Activated T-cell treated with anti-CD3 and anti-CD28 coated beads, Interleukin-2, amount 50 U/mL, for 72 hours (primary cell): ENCODE measurements at regions not wholly inside any gene's neighbourhood (a gene's known extent, or its start where the extent isn't known, plus 50 kb on each side); places are given as distances from the start of the nearest gene placed in this dataset.
"Not testable (repeated sequence)": the region's sequence is repeated elsewhere in the genome, so short reads cannot be mapped to it uniquely, and the experiment has no call there.

Experiments
- ATAC-seq, 2 donors: fragments of 150-1000 bp; cut with Tn5 transposase; replicated peaks in 1 of 2; 2 replicates each; pipeline ENCODE4 v1.10.0; 2021; ENCODE audit warnings: moderate library complexity in 2 of 2, mild to moderate bottlenecking in 1 of 2
- DNase-seq, 2 donors: peaks; one replicate each; pipeline ENCODE4 v3.0.0; 2021 to 2022; ENCODE audit warnings: mixed read lengths in 1 of 2
- H3K27ac Mint-ChIP-seq: one replicate; pipeline ENCODE4 v1.8.0; 2022; ENCODE audit warnings: mild to moderate bottlenecking, moderate library complexity, mixed read lengths
- H3K27me3 Mint-ChIP-seq: one replicate; pipeline ENCODE4 v1.8.0; 2022; ENCODE audit warnings: low read depth, mixed read lengths
- H3K36me3 Mint-ChIP-seq, 2 donors: one replicate each; pipeline ENCODE4 v1.8.0; 2022; ENCODE audit warnings: mixed read lengths in 2 of 2, mild to moderate bottlenecking in 1 of 2; ENCODE audit not compliant: insufficient read depth in 2 of 2
- H3K4me1 Mint-ChIP-seq: one replicate; pipeline ENCODE4 v1.8.0; 2022; ENCODE audit warnings: low read depth, mixed read lengths
- H3K4me3 Mint-ChIP-seq, 2 donors: one replicate each; pipeline ENCODE4 v1.8.0; 2022; ENCODE audit warnings: mild to moderate bottlenecking in 2 of 2, mixed read lengths in 2 of 2, moderate library complexity in 2 of 2
- H3K9me3 Mint-ChIP-seq, 2 donors: one replicate each; pipeline ENCODE4 v1.8.0; 2022; ENCODE audit warnings: mixed read lengths in 2 of 2

GRCh38 chr18:38239606-38240005 is 674.0 kb upstream of the CELF4 start:
- Mint-ChIP-seq H3K27me3 (no peaks in the 10 kb centered on the region), H3K9me3 (peaks cover 1 to 5% of the 10 kb centered on the region in 2 donors), H3K4me1 (no peaks in the 10 kb centered on the region), H3K4me3 (no peak overlapping the region), H3K36me3 (no peaks in the 10 kb centered on the region), H3K27ac (no peak overlapping the region)
- no peak for DNase-seq
- ATAC-seq = no peak

DNA sequence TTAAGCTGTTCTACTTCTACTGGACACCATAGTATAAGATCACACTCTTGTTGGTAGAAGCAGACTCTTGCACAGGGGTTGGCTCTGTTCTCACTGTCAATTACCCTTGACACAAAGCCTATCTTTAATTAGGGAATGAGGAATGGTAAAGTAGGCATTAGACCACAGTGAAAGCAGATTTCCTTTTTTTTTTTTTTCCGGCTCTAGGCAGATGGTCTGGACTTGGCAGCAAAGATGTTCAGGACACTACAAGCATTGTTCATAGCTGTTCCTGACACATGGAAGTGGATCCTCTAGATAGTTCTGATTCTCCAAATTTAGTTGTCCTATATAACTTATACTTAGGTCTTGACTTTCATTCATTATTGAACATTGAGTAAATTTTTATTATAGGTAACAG is 672.2 kb upstream of the CELF4 start:
- H3K27ac Mint-ChIP-seq = no peak overlapping the region
- no peaks in the 10 kb centered on the region for H3K27me3 Mint-ChIP-seq
- no peaks in the 10 kb centered on the region for H3K4me1 Mint-ChIP-seq
- DNase-seq (no peak), ATAC-seq (no peak)
- no peak overlapping the region for H3K4me3 Mint-ChIP-seq
- H3K9me3 Mint-ChIP-seq = peaks cover 0 to 4% of the 10 kb centered on the region in 2 donors
- H3K36me3 Mint-ChIP-seq = no peaks in the 10 kb centered on the region

- Mint-ChIP-seq H3K4me1 (no peaks in the 10 kb centered on the region), H3K36me3 (no peaks in the 10 kb centered on the region), H3K27me3 (no peaks in the 10 kb centered on the region), H3K4me3 (no peak overlapping the region), H3K9me3 (peaks cover 0 to 5% of the 10 kb centered on the region in 2 donors), H3K27ac (no peak overlapping the region)
- no peak for ATAC-seq
- DNase-seq = no peak
Measured at GRCh38 chr18:38221476-38222100, 656.0 kb upstream of the CELF4 start.

DNA sequence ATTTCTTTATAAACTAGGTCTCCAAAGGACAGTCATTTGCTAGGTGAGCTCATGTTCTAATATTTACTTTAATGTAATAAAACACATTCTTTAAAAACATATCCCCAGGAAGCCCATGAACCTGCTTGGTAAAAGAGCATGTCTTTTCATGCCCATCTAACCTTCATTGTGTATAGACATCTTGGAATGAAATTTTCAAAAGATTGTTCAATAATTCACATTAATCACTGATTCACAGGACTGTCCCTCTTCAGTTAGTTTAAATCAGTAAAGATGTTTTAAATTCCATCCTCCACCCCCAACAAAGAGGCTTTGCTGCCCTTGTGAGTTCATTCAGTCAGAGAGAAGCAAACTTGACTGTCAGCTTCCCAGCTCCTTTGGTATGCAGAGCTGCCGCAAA is 633.4 kb upstream of the CELF4 start:
- H3K27ac Mint-ChIP-seq = no peak overlapping the region
- H3K27me3 Mint-ChIP-seq = no peaks in the 10 kb centered on the region
- no peaks in the 10 kb centered on the region for H3K4me1 Mint-ChIP-seq
- peaks cover 5 to 6% of the 10 kb centered on the region in 2 donors for H3K9me3 Mint-ChIP-seq
- no peak overlapping the region for H3K4me3 Mint-ChIP-seq
- no peaks in the 10 kb centered on the region for H3K36me3 Mint-ChIP-seq
- no peak for DNase-seq
- ATAC-seq = no peak

DNA sequence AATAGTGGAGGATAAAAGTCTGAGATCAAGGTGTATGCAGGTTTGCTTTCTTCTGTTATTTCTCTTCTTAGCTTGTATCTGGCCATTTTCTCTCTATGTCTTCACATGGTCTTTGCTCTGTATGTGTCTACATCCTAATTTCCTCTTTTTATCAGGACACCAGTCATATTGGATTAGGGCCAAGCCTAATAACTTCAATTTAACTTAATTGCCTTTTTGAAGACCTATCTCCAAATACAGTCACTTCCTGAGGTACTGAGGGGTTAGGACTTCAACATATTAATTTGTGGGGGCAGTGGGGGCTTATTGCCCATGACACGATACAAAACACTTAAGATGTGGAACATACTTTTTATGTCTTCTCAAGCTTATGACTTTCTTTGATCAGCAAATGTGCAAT is 632.9 kb upstream of the CELF4 start:
- no peak overlapping the region for H3K27ac Mint-ChIP-seq
- H3K4me1 Mint-ChIP-seq = no peaks in the 10 kb centered on the region
- no peak overlapping the region for H3K4me3 Mint-ChIP-seq
- H3K27me3 Mint-ChIP-seq = no peaks in the 10 kb centered on the region
- no peak for ATAC-seq
- no peaks in the 10 kb centered on the region for H3K36me3 Mint-ChIP-seq
- H3K9me3 Mint-ChIP-seq = peaks cover 5 to 6% of the 10 kb centered on the region in 2 donors
- no peak for DNase-seq

GRCh38 chr18:38186491-38186890 is 620.9 kb upstream of the CELF4 start:
- DNase-seq (no peak), ATAC-seq (no peak)
- Mint-ChIP-seq H3K27me3 (no peaks in the 10 kb centered on the region), H3K27ac (no peak overlapping the region), H3K36me3 (no peaks in the 10 kb centered on the region), H3K4me3 (no peak overlapping the region), H3K9me3 (peaks cover 2 to 4% of the 10 kb centered on the region in 2 donors), H3K4me1 (no peaks in the 10 kb centered on the region)

DNA sequence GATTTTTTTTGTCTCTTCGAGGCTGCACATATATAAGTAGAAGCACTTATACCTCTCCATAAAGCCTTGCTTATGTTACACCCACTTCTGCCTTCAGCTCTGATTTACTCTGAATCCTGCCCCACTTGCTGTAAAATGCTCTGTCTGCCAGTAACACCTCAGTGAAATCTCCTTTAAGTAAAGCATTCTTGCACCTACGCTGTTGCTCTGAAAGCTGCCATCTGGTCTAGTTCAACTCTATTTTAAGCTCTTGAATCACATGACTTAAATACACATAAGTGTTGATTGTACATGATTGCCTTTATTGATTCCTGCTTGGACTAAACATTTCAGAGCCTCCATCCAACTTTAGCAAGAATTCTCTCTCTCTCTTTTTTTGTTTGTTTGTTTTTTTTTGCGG is 609.0 kb upstream of the CELF4 start:
- Mint-ChIP-seq H3K9me3 (peaks cover 4 to 10% of the 10 kb centered on the region in 2 donors), H3K27ac (no peak overlapping the region), H3K4me3 (no peak overlapping the region), H3K36me3 (no peaks in the 10 kb centered on the region), H3K27me3 (no peaks in the 10 kb centered on the region), H3K4me1 (no peaks in the 10 kb centered on the region)
- no peak for ATAC-seq
- DNase-seq = no peak

GRCh38 chr18:38174173-38174572 is 608.6 kb upstream of the CELF4 start:
- H3K9me3 Mint-ChIP-seq = peaks cover 4 to 12% of the 10 kb centered on the region in 2 donors
- ATAC-seq = no peak
- H3K27ac Mint-ChIP-seq = no peak overlapping the region
- H3K36me3 Mint-ChIP-seq = no peaks in the 10 kb centered on the region
- no peaks in the 10 kb centered on the region for H3K27me3 Mint-ChIP-seq
- H3K4me3 Mint-ChIP-seq = no peak overlapping the region
- DNase-seq = no peak
- H3K4me1 Mint-ChIP-seq = no peaks in the 10 kb centered on the region

DNA sequence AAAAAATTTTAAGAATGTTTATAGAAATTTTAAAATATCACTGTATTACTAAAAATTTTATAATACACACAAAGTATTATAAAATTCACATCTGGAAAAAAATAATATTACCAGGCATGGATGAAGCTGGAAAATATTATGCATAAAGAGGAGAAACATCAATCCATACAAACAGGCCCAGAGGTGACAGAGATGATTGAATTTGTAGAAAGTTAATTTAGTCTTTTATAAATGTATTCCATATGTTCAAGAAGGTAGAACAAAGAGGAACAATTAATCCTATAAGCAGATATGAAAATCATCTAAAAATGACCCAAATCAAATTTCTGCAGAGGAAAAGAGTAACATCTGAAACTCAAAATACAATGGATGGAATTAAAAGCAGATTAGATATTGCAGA is 605.2 kb upstream of the CELF4 start:
- DNase-seq (no peak), ATAC-seq (no peak)
- no peaks in the 10 kb centered on the region for H3K27me3 Mint-ChIP-seq
- H3K4me3 Mint-ChIP-seq = no peak overlapping the region
- peaks cover 1 to 8% of the 10 kb centered on the region in 2 donors for H3K9me3 Mint-ChIP-seq
- no peaks in the 10 kb centered on the region for H3K36me3 Mint-ChIP-seq
- H3K27ac Mint-ChIP-seq = no peak overlapping the region
- no peaks in the 10 kb centered on the region for H3K4me1 Mint-ChIP-seq

- H3K4me1 Mint-ChIP-seq = no peaks in the 10 kb centered on the region
- no peaks in the 10 kb centered on the region for H3K36me3 Mint-ChIP-seq
- peaks cover 0 to 3% of the 10 kb centered on the region in 2 donors for H3K9me3 Mint-ChIP-seq
- DNase-seq (no peak), ATAC-seq (no peak)
- no peak overlapping the region for H3K4me3 Mint-ChIP-seq
- no peak overlapping the region for H3K27ac Mint-ChIP-seq
- no peaks in the 10 kb centered on the region for H3K27me3 Mint-ChIP-seq
Measured at GRCh38 chr18:38167623-38168022, 602.0 kb upstream of the CELF4 start.

DNA sequence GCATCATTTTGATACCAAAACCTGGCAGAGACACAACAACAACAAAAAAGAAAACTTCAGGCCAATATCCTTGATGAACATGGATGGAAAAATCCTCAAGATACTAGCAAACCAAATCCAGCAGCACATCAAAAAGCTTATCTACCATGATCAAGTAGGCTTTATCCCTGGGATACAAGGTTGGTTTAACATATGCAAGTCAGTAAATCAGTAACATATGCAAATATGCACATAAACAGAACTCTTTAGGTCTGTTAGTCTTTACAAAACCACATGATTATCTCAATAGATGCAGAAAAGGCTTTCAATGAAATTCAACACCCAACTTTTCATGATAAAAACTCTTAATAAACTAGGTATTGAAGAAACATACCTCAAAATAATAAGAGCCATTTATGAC is 587.5 kb upstream of the CELF4 start:
- H3K27ac Mint-ChIP-seq, H3K27me3 Mint-ChIP-seq, H3K4me3 Mint-ChIP-seq, DNase-seq, H3K4me1 Mint-ChIP-seq, ATAC-seq, H3K36me3 Mint-ChIP-seq: not testable (repeated sequence)
- H3K9me3 Mint-ChIP-seq = peaks cover 5 to 17% of the 10 kb centered on the region in 2 donors

GRCh38 chr18:38116716-38117115 is 551.1 kb upstream of the CELF4 start:
- DNase-seq (no peak), ATAC-seq (no peak)
- Mint-ChIP-seq H3K36me3 (peaks cover 0 to 1% of the 10 kb centered on the region in 2 donors), H3K27ac (no peak overlapping the region), H3K9me3 (peaks cover 0 to 6% of the 10 kb centered on the region in 2 donors), H3K27me3 (no peaks in the 10 kb centered on the region), H3K4me1 (no peaks in the 10 kb centered on the region), H3K4me3 (no peak overlapping the region)

DNA sequence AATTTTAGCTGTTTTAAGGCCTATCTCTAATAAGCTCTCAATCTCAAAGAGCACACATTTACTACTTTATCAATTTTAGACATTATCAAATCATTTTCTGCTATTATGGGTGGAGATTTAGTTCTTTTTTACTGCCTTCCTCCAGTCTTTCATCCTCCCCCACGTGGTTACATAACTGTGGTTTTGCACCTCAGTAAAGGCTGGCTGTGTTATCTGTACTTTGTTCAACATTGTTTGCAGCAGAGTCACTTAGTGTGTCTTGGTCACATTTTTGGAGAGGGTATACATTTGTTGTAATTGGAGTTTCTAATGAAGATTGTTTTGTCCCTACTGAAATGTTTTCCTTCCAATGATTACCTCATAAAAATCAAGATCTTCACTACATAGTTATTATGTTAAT is 549.6 kb upstream of the CELF4 start:
- peaks cover 0 to 1% of the 10 kb centered on the region in 2 donors for H3K36me3 Mint-ChIP-seq
- H3K4me3 Mint-ChIP-seq = no peak overlapping the region
- ATAC-seq = no peak
- H3K27me3 Mint-ChIP-seq = no peaks in the 10 kb centered on the region
- no peak for DNase-seq
- no peak overlapping the region for H3K27ac Mint-ChIP-seq
- H3K9me3 Mint-ChIP-seq = peaks cover 4 to 6% of the 10 kb centered on the region in 2 donors
- no peaks in the 10 kb centered on the region for H3K4me1 Mint-ChIP-seq

DNA sequence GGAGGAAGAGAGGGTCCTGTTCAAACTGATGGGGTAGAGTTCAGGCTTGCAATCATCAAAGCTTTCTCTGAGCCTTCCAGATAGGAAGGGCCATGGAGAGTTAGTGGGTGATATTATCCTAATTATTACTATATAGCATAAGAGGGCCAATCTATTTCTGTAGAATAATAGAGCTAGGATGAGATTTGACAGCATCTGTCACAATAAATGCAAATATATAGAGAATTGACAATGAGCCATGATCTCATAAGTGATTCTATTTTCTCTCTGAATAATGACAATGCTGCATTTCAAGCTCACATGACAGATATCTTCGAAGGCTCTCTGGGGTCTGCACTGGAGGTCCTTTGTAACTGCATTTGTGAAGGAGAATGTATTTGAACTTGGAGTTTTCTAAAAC is 521.9 kb upstream of the CELF4 start:
- no peaks in the 10 kb centered on the region for H3K27me3 Mint-ChIP-seq
- H3K4me3 Mint-ChIP-seq = no peak overlapping the region
- peaks cover 2 to 5% of the 10 kb centered on the region in 2 donors for H3K9me3 Mint-ChIP-seq
- no peak overlapping the region for H3K27ac Mint-ChIP-seq
- H3K4me1 Mint-ChIP-seq = no peaks in the 10 kb centered on the region
- DNase-seq = no peak
- H3K36me3 Mint-ChIP-seq = no peaks in the 10 kb centered on the region
- no peak for ATAC-seq
